Endodermal cell (in vitro differentiated cells): ENCODE measurements at regions not wholly inside any gene's neighbourhood (a gene's known extent, or its start where the extent isn't known, plus 50 kb on each side); places are given as distances from the start of the nearest gene placed in this dataset.
A peak's percentile ranks its signal among the peaks of the same experiment; 100 is the strongest.

ENCODE experiments used
- DNase-seq: peaks from one replicate; pipeline ENCODE4 v3.0.0-alpha.2; 2017
- H3K27ac ChIP-seq: 2 replicates; pipeline ENCODE4 v1.5.1; 2013; ENCODE audit warnings: mild to moderate bottlenecking, low read depth, low read length, moderate library complexity
- H3K27me3 ChIP-seq: 2 replicates; pipeline ENCODE4 v1.6.1; 2013; ENCODE audit warnings: mild to moderate bottlenecking, low read length, moderate library complexity; ENCODE audit not compliant: insufficient read depth, control insufficient read depth, poor library complexity, severe bottlenecking
- H3K36me3 ChIP-seq: 2 replicates; pipeline ENCODE4 v1.7.0; 2013; ENCODE audit warnings: mild to moderate bottlenecking, low read length, moderate library complexity; ENCODE audit not compliant: control insufficient read depth, insufficient read depth
- H3K4me1 ChIP-seq: one replicate; pipeline ENCODE4 v1.7.0; 2013; ENCODE audit warnings: low read length; ENCODE audit not compliant: control insufficient read depth, insufficient read depth
- H3K4me3 ChIP-seq: 2 replicates; pipeline ENCODE4 v1.5.1; 2013; ENCODE audit warnings: mild to moderate bottlenecking, low read length, moderate library complexity
- H3K9ac ChIP-seq: 2 replicates; pipeline ENCODE4 v1.6.1; 2013; ENCODE audit warnings: mild to moderate bottlenecking, low read length, moderate library complexity; ENCODE audit not compliant: poor library complexity, severe bottlenecking; ENCODE audit errors: extremely low read depth
- H3K9me3 ChIP-seq: 2 replicates; pipeline ENCODE4 v1.6.1; 2013; ENCODE audit warnings: mild to moderate bottlenecking, low read length, moderate library complexity; ENCODE audit not compliant: control insufficient read depth
- H3K27ac Mint-ChIP-seq: 2 replicates; pipeline ENCODE4 v1.8.0; 2020; ENCODE audit warnings: mixed read lengths
- H3K27me3 Mint-ChIP-seq: 2 replicates; pipeline ENCODE4 v1.8.0; 2021; ENCODE audit warnings: mild to moderate bottlenecking, mixed read lengths; ENCODE audit not compliant: insufficient read depth
- H3K36me3 Mint-ChIP-seq: 2 replicates; pipeline ENCODE4 v1.8.0; 2020; ENCODE audit warnings: low read depth, mixed read lengths
- H3K4me1 Mint-ChIP-seq: 2 replicates; pipeline ENCODE4 v1.8.0; 2020; ENCODE audit warnings: mixed read lengths
- H3K4me3 Mint-ChIP-seq: 2 replicates; pipeline ENCODE4 v1.8.0; 2020; ENCODE audit warnings: mild to moderate bottlenecking, moderate library complexity, mixed read lengths
- H3K9me3 Mint-ChIP-seq: 2 replicates; pipeline ENCODE4 v1.8.0; 2020; ENCODE audit warnings: mild to moderate bottlenecking, mixed read lengths
- CTCF ChIP-seq: fragments of 200-600 bp; sonication (generic); conservative IDR thresholded peaks from 2 replicates; pipeline ENCODE4 v1.5.0; 2021; ENCODE audit warnings: antibody characterized with exemption, mild to moderate bottlenecking
- WGBS, 2 experiments: methylation state at CpG; one replicate each; pipeline versions ENCODE4 v1.1.5 to v1.1.7; 2013; ENCODE audit warnings: missing lambda C conversion rate in 2 of 2, mixed read lengths in 1 of 2; ENCODE audit not compliant: insufficient coverage in 1 of 2, insufficient read length in 1 of 2; 5-methylcytosine and 5-hydroxymethylcytosine counted together

GRCh38 chr1:188769181-188769580 lies 1708.5 kb downstream of the BRINP3 start:
- Histone ChIP-seq H3K4me1 (no peaks in the 10 kb centered on the region), H3K4me3 (peak overlapping the region; percentile 43), H3K36me3 (no peaks in the 10 kb centered on the region), H3K27ac (no peak overlapping the region), H3K9me3 (peaks cover 14% of the 10 kb centered on the region), H3K27me3 (no peaks in the 10 kb centered on the region), H3K9ac (no peak overlapping the region)
- Mint-ChIP-seq H3K9me3 (peaks cover 36% of the 10 kb centered on the region), H3K27me3 (no peaks in the 10 kb centered on the region), H3K4me1 (peaks cover 4% of the 10 kb centered on the region), H3K4me3 (no peak overlapping the region), H3K36me3 (peaks cover 2% of the 10 kb centered on the region), H3K27ac (no peak overlapping the region)
- peak; percentile 70 for DNase-seq
- no peak for TF ChIP-seq CTCF
- 89 to 93% methylated on average over 8 to 11 of the region's 11 CpGs for WGBS, 2 experiments

GRCh38 chr1:188769936-188770335 lies 1707.7 kb downstream of the BRINP3 start:
- DNase-seq, result no peak
- H3K4me3 ChIP-seq, result no peak overlapping the region
- no peaks in the 10 kb centered on the region for H3K4me1 ChIP-seq
- peaks cover 2% of the 10 kb centered on the region for H3K36me3 Mint-ChIP-seq
- H3K27ac ChIP-seq, result no peak overlapping the region
- H3K36me3 ChIP-seq, result no peaks in the 10 kb centered on the region
- 100% methylated on average over 1 of the region's 1 CpG for WGBS, 2 experiments
- no peaks in the 10 kb centered on the region for H3K27me3 ChIP-seq
- H3K27ac Mint-ChIP-seq, result no peak overlapping the region
- H3K27me3 Mint-ChIP-seq, result no peaks in the 10 kb centered on the region
- no peak overlapping the region for H3K9ac ChIP-seq
- H3K9me3 ChIP-seq, result peaks cover 14% of the 10 kb centered on the region
- peaks cover 4% of the 10 kb centered on the region for H3K4me1 Mint-ChIP-seq
- TF ChIP-seq CTCF, result no peak
- H3K9me3 Mint-ChIP-seq, result peaks cover 37% of the 10 kb centered on the region
- H3K4me3 Mint-ChIP-seq, result no peak overlapping the region

GRCh38 chr1:188778578-188778977 lies 1699.1 kb downstream of the BRINP3 start:
- DNase-seq, result no peak
- no peak overlapping the region for H3K27ac Mint-ChIP-seq
- WGBS, 2 experiments, result 47% methylated on average over 2 of the region's 2 CpGs; no CpG with 5 or more reads in 1 of the 2 experiments
- no peak for TF ChIP-seq CTCF
- Histone ChIP-seq H3K9ac (no peak overlapping the region), H3K4me3 (no peak overlapping the region), H3K36me3 (no peaks in the 10 kb centered on the region), H3K27ac (no peak overlapping the region), H3K4me1 (no peaks in the 10 kb centered on the region), H3K27me3 (no peaks in the 10 kb centered on the region), H3K9me3 (peaks cover 4% of the 10 kb centered on the region)
- no peaks in the 10 kb centered on the region for H3K4me1 Mint-ChIP-seq
- H3K4me3 Mint-ChIP-seq, result no peak overlapping the region
- H3K9me3 Mint-ChIP-seq, result peaks cover 26% of the 10 kb centered on the region
- H3K36me3 Mint-ChIP-seq, result no peaks in the 10 kb centered on the region
- no peaks in the 10 kb centered on the region for H3K27me3 Mint-ChIP-seq
